ENCODE measurements at regions not wholly inside any gene's neighbourhood (a gene's known extent, or its start where the extent isn't known, plus 50 kb on each side); places are given as distances from the start of the nearest gene placed in this dataset.

GRCh38 chr2:57711991-57712390, 334.6 kb upstream of the VRK2 start:
- no peak for DNase-seq

- peak; percentile 49 for DNase-seq
Observed at GRCh38 chr2:57720728-57721627, 325.6 kb upstream of the VRK2 start.

- no peak for DNase-seq
Observed at GRCh38 chr2:57725337-57725947, 321.2 kb upstream of the VRK2 start.

- DNase-seq: no peak
Observed at GRCh38 chr2:57726294-57726693, 320.3 kb upstream of the VRK2 start.

GRCh38 chr2:57728691-57729090, 317.9 kb upstream of the VRK2 start:
- DNase-seq: no peak

GRCh38 chr2:57733956-57734355, 312.6 kb upstream of the VRK2 start:
- DNase-seq: no peak

- no peak for DNase-seq
Observed at GRCh38 chr2:57740891-57741290, 305.7 kb upstream of the VRK2 start.

- DNase-seq: no peak
Observed at GRCh38 chr2:57753636-57754035, 293.0 kb upstream of the VRK2 start.

GRCh38 chr2:57758686-57759085, 287.9 kb upstream of the VRK2 start:
- DNase-seq: no peak

GRCh38 chr2:57759131-57759530, 287.5 kb upstream of the VRK2 start:
- DNase-seq: no peak

GRCh38 chr2:57759822-57760300, 286.7 kb upstream of the VRK2 start:
- peak; percentile 87 for DNase-seq

GRCh38 chr2:57760381-57760801, 286.2 kb upstream of the VRK2 start:
- no peak for DNase-seq

- DNase-seq: no peak
Observed at GRCh38 chr2:57776916-57777315, 269.7 kb upstream of the VRK2 start.

GRCh38 chr2:57782587-57782986, 264.0 kb upstream of the VRK2 start:
- no peak for DNase-seq

- no peak for DNase-seq
Observed at GRCh38 chr2:57793310-57793709, 253.3 kb upstream of the VRK2 start.

GRCh38 chr2:57796527-57796926, 250.1 kb upstream of the VRK2 start:
- DNase-seq: no peak

GRCh38 chr2:57798346-57798745, 248.3 kb upstream of the VRK2 start:
- DNase-seq: no peak

GRCh38 chr2:57802243-57802642, 244.4 kb upstream of the VRK2 start:
- DNase-seq: no peak

- DNase-seq: no peak
Observed at GRCh38 chr2:57804971-57805370, 241.6 kb upstream of the VRK2 start.

GRCh38 chr2:57806449-57806968, 240.1 kb upstream of the VRK2 start:
- no peak for DNase-seq

GRCh38 chr2:57809230-57809629, 237.4 kb upstream of the VRK2 start:
- DNase-seq: no peak

GRCh38 chr2:57821088-57821487, 225.5 kb upstream of the VRK2 start:
- no peak for DNase-seq

GRCh38 chr2:57828221-57828620, 218.4 kb upstream of the VRK2 start:
- DNase-seq: no peak

Measured in muscle of arm (tissue), 1 donor.